HG02852 (cell line): ENCODE measurements at regions not wholly inside any gene's neighbourhood (a gene's known extent, or its start where the extent isn't known, plus 50 kb on each side); places are given as distances from the start of the nearest gene placed in this dataset.
"Not testable (repeated sequence)": the region's sequence is repeated elsewhere in the genome, so short reads cannot be mapped to it uniquely, and the experiment has no call there.

ENCODE experiments used
- ATAC-seq: cut with Tn5 transposase; IDR thresholded peaks from one replicate; pipeline ENCODE4 v1.9.1; 2021; ENCODE audit warnings: mild to moderate bottlenecking, moderate library complexity; ENCODE audit not compliant: unreplicated experiment

DNA sequence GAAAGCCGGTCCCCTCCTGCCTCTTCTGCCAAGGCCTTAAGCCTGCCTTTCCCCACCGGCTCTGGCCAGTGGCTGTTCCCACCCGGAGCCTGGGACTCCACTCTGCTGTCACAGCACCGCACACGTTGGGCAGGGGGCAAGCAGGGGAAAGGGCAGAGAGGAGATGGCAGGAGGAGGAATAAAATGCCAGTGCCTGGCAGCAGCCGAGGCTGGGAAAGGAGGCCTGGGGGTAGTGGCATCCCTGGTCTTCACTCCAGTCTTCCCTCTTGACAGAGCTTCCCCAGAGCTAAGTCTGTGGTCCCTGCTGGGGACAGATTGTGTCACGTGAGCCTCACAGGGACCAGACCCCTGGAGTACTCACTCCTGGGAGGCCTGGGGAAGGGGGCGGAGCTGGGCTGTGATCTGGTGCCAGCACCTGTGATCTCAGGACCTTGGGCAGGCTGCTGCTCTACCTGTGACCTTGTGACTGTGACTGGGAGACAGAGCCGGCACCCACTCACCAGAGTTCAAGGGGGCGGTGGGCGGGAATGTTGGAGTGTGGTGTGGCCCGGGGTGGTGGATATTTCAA lies 97.2 kb upstream of the GSE1 start:
- ATAC-seq = no peak

- no peak for ATAC-seq
These were observed 96.0 kb upstream of the GSE1 start for GRCh38 chr16:85517154-85517553.

GRCh38 chr16:85517563-85518179 lies 95.5 kb upstream of the GSE1 start:
- ATAC-seq = no peak

- ATAC-seq = no peak
These were observed 94.6 kb upstream of the GSE1 start for GRCh38 chr16:85518398-85519049.

DNA sequence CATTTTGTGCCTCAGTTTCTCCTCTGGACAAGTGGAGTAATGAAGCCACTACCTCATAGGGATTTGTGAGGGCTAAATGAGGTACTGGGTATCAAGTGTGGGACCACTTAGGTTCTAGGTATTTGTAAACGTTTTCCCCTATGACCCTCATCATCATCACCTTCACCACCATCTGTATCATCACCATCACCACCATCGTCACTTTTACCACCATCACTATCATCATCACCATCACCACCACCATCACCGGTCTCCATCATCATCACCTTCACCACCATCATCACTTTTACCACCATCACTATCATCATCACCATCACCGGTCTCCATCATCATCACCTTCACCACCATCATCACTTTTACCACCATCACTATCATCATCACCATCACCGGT lies 94.1 kb upstream of the GSE1 start:
- not testable (repeated sequence) for ATAC-seq

DNA sequence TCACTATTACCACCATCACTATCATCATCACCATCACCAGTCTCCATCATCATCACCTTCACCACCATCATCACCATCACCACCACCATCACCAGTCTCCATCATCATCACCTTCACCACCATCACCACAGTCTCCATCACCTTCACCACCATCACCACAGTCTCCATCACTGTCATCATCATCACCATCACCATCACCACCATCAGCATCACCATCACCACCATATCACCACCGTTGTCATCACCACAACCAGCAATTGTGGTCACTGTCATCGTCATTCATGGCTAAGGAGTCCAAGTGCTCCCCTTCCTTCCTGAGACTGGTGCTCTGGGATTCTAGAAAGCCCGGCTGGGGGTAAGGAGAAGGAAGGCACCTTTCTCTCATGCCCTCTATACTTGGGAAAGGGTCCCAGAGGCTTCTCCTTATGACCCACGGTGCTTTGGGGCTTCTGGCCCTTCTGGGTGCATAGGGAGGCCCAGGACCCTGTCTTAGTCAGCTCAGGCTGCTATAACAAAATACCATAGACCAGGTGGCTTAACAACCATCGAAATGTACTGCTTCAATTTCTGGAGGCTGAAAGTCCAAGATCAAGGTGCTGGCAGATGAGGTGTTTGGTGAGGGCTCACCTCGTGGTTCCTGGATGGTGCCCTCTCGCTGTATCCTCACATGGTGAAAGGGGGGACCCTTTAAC lies 93.4 kb upstream of the GSE1 start:
- no peak for ATAC-seq

- no peak for ATAC-seq
These were observed 92.1 kb upstream of the GSE1 start for GRCh38 chr16:85520853-85521521.

DNA sequence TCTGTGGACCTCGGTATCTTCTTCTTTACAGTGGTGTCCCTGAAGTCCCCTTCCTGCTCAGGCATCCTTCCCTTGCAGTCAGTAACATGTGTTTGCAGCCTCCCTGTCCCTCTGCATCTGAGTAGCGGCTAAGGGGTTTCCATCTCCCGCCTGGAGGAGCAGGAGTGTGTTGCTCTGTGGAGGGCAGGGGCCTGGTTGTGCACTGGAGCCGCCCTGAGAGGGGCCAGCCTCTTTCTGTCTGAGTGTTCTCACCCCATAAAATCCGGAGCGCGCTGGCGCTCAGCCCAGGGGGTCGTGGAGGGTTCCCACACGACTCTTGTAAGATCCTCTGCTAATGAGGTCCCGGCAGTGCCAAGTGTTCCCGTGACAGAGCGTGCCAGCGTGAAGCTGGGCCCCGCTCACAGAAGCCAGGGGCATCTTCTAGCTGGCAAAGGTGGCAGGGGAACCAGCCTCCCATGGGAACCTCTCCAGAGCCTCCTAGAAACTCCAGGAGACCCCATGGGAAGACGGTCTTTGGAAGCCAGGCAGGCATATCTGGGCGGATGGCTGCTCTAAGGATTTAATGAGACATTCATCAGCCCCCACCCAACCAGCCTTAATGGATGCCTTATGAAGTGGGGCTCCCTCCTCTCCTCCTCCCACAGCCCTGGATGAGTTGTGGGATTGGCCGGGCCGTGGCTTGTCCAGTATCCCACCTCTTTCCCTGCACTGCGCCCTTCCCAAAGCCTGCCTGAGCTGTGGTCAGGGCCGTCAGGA lies 91.4 kb upstream of the GSE1 start:
- ATAC-seq = no peak

- ATAC-seq = no peak
These were observed 90.7 kb upstream of the GSE1 start for GRCh38 chr16:85522308-85522841.

- ATAC-seq = no peak
These were observed 90.1 kb upstream of the GSE1 start for GRCh38 chr16:85522842-85523601.

DNA sequence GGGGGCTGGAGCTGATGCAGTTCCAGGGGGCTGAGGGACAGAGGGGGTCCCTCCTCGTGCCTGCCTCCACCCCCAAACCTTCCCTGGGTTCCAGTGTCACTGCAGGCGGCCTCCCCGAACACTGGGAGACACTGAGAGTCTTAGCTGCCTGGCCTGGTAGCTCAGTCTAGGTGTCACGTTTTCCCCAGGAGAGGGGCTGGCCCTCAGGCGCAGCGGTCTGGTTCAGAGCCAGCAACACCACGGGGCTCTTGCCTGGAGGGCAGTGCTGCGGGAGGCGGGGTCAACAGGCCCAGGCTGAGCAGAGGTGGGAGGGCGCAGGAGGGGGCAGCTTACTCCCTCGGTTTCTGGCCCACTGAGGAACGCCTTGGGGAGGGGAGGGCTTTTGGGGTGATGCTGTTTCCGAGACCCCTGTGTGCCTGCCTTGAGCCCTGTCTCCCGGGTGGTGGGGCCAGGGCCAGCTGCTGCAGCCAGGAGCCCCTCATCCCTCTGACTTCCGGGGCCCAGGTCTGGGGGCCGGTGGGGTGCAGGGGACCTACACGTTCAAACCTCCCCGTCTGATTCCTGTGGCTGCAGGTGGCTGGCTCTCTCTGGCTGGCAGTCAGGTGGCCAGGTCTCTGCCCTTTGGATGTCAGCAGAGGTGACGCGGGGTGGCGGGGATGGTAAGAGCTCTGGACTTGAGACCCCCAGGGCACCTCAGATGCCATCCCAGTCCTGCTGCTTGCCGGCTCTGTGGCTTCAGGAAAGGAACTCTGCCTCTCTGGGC lies 89.3 kb upstream of the GSE1 start:
- no peak for ATAC-seq

DNA sequence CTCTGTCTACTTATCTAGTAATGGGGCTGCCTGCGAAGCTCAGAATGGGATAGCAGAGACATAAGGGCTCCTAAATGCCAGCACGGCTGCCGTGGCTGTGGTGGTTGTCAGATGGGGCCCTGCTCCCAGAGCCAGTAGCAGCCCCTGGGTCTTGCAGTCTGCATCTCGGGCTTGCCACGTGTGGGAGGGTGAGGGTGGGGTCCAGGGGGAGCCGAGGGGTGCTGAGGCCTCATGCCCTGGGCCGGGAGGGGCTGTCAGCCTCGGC lies 88.8 kb upstream of the GSE1 start:
- ATAC-seq = no peak

- ATAC-seq = no peak
These were observed 88.3 kb upstream of the GSE1 start for GRCh38 chr16:85524630-85525419.

DNA sequence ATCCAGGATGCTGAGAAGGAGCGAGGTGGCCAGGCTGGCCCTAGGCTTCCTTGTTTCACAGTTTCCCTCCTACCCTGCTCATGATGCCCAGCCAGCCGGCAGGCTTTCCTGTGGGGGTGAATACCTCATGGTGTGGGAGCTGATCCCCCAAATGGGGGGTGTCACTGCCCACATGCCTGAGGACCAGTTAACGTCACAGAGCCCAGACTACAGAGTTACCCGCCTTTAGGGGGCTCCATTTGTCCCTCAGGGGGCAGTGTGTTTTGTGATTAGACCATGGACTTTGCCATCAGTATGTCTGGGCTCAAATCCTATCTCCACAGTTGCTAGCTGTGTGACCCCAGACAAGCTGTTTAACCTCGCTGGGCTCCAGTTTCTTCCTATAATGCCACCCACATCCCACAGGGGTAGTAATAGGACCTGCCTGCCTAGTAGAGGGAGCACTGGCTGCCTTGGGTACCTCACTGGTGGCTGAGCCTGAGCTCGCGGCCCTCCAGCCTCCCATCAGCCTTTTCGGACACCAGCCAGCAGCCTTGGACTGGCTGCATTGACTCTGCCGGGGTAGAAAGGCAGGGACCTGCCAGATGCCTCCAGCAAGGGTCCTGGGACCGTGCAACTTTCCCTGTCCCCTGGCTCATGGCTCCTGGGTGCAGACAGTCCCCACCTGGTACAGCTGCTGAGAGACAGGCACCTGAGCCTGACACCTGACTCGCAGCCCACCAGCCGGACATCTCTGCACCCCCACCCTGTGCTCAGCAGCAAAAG lies 87.5 kb upstream of the GSE1 start:
- no peak for ATAC-seq

- ATAC-seq = no peak
These were observed 86.7 kb upstream of the GSE1 start for GRCh38 chr16:85526185-85526974.

DNA sequence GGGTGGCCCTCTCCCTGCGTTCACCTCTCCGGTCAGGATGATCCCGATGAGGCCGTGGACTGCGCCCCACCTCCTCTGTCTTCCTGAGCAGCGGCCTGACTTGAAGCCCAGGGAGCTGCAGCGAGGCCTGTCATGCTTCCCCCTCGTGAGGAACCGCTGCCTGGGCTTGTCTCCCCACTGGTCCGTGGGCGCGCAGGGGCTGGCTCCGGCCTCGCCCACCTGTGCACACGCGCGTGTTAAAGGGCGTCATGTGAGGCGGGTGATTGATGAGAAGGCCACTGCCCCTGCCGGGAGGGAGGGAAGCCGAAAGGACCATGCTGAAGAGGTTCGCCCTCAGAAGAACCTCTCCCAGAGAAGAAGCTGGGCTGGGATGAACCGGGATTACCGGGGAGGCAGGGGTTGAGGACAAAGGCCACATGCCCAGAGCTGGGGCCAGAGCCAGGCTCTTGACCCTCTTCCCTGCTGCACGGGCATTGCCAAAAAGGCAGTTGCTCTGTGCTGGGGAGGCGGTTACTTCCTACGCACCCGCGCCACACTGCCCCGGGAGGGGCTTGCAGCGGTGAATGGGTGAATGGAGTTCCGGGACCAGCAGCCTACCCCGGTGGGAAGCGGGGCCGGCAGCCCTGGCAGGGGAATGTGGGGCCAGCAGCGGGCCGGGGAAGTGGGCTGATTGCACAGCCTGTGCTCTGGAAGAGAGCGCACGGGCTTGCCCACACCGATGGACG lies 85.9 kb upstream of the GSE1 start:
- no peak for ATAC-seq
